ENCODE measurements at regions not wholly inside any gene's neighbourhood (a gene's known extent, or its start where the extent isn't known, plus 50 kb on each side); places are given as distances from the start of the nearest gene placed in this dataset.

DNA sequence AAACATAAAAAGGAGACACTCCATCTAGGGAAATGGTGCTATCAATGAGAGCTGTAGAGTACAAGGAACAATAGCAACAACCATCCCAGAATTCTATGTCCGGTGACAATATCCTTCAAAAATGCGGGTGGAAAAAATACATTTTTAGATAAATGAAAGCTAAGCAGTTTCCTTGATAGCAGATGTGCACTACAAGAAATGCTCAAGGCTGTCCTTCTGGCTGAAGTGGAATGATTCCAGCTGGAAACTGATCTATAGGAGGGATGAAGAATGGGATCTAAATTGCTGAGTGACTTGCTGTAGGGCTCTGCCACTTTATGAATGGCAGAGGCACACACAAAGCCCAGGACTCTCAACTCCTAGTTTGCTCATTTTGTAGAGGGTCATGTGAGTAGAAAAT lies 763.1 kb downstream of the C6orf118 start:
- DNase-seq = no peak

DNA sequence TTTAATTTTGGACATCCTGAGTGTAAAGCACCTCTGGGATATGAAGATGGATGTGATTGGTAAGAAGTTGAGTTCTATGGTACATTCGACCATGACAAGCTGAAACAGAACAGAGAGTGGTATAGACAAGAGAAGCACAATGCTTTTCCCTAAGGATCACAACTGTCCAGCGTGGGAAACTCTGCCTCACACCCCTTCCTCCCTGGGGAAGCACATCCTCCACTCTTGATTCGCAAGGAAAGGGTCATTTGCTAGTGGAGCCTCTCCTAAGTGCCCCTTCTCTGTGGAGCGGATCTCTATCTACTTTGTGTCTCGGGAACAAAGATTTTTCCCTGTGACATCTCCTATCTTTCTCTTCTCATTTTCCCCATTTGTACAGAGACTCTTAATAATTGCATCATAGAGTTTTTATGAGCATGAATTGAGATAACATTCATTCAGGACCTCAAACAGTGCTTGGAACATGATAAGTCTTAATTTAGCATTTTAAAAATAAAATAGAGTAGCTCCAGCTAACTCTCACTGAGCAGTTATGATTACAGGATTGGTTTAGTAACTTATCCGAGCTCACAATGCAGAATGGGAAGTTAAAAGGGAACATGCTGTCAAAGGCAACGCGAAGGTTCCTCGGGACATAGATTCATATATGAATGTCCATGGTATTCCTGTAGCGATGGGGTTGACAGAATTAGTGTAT lies 775.2 kb downstream of the C6orf118 start:
- DNase-seq = no peak

DNA sequence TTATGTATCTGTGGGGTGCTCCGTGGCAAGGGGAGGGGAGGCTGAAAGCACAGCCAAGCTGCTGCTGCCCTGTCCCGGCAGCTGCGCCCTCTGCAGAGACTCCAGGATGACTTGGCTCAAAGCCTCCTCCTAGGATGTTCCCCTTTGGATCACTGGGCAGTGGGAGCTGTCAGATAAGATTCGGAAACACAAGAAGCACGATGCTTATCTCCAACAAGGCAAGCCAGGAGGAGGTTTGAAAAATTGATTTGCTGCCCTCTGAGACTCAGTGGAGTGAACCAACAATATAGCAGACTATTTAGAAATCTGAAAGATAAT lies 776.4 kb downstream of the C6orf118 start:
- DNase-seq = no peak

DNA sequence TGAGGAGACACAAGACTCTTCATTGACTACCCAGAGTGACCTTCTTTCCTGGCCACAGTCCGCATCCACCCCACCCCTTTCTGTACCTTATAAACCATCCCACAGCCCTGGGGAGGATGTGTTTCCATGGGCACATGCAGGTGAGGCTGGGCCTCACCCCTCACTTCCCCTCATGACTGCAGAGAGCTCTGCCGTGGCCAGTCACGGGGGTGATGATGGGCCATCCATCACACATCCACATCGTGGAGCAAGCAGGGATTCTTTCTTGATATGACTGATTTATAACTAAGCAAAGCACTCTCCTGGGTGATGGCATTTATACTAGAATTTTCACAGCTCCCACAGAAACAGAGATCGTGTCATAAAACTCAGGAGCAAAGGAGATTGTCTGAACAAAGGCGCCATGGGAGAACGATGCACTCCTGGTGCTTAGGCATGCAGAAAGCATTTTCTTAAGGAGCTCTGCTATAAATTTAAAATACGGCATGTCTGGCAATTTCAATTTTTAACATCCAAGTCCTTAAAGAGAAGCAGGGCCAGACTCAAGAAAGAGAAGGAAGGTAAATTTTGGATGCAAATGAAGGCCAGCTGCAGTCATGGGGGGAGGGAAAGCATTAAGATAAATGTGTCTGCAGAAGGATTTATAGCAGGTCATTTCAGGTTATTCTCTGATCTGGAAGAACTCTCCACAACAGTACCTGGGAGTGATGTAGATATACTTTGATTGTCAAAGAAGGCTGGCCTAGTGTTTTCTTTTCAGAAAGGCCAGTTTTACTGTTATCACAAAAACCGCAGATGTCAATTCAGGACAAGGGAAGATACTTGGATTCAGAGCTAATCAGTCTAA lies 777.0 kb downstream of the C6orf118 start:
- no peak for DNase-seq

DNA sequence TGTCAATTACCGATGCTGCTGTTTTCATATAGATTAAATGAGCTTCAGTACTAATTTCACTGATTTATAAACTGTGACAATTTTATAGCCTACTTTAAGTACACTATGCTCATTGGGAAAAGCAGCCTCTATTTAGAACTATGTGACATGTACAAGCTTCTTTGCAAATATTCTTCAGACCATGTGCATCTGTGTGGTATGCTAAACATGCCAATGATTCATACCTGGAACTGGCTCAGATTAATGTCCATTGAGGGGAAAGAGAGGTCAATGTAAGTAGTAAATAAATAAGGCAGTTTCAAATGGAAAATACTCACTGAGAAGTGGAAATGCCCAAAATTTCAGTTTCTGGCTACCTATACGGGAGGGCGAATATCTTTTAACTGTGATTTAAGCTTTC lies 777.7 kb downstream of the C6orf118 start:
- DNase-seq = no peak

DNA sequence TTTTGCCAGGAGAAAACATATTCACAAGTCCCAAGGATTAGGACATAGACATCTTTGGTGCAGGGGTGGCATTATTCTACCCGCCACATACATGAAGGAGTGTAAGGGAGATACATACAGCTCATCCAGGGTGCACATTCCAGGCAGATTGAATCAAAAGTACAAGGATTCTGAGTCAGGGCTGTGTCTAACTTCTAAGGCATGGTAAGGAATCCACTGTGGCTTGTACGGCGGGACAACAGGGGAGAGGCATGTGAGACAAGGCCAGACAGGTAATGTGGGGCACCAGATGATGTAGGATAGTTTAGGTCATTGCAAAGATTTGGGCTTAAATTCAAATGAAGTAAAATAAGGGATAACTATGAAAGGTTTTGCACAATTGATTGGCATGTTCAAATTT lies 780.9 kb downstream of the C6orf118 start:
- no peak for DNase-seq

DNA sequence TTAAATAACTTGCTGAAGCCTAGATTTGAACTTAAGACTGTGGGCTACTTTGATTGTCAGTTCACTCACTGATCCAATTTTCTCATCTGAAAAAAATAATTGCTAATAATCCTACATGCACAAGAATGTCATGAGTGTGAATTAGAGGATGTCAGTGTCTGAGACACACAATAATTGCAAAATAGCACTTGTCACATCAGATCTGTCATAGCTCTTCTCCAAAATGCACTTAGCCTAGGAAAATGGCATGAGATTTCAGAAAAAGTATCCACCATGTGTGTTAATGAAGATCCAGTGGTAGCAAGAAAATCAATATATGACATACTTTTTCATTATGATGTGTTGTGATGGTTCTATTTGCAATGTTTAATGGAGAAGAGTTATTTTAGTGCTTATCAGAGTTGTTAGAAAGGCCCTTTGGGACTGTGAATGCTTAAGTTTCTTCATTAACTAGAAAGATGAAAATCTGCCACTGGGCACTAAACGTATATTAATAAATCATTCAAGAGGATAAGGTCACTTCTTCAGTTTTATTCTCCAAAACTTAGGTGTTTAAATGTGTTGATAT lies 786.2 kb downstream of the C6orf118 start:
- DNase-seq = no peak

DNA sequence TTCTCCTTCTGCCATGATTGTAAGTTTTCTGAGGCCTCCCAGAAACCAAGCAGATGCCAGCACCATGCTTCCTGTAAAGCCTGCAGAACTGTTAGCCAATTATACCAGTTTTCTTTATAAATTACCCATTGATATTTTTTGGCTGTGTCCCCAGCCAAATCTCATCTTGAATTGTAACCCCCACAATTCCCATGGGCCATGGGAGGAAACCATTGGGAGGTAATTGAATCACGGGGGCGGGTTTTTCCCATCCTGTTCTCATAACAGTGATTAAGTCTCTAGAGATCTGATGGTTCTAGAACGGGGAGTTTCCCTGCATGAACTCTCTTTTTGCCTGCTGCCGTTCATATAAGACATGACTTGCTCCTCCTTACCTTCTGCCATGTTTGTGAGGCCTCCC lies 788.5 kb downstream of the C6orf118 start:
- DNase-seq = no peak

DNA sequence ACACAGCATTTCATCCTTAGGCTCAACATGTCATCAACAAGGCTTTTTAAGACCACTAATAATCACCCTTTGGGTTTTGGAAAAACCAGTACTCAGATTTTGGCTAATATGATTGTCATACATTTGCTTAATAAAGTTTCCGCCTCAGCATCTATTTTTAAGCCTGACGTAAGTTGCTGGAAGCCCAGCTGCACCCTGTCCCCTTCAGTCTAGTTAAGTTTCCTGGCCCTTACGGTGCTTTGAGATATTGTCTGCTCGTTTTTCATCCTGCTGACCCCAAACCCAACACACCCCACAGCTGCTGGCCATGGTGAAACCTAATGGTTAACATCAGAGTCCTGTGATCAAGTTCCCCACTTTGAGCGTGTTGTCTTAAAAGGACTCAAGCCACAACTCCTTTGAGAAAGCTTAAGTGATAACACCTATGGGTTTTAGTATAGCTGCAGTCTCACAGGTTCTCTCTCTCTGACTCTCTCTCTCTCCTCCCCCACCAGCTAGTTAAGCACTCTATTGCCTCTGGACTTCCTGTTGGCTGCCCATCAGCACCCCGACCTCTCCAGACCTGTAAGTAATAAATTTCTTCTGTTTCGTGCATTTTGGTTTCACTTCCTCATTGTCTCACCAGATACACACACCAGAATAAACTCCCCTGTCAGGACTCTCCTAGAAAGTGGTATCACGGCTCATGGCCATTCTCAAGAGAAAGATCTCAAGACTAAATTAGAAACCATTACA lies 802.0 kb downstream of the C6orf118 start:
- DNase-seq = no peak

DNA sequence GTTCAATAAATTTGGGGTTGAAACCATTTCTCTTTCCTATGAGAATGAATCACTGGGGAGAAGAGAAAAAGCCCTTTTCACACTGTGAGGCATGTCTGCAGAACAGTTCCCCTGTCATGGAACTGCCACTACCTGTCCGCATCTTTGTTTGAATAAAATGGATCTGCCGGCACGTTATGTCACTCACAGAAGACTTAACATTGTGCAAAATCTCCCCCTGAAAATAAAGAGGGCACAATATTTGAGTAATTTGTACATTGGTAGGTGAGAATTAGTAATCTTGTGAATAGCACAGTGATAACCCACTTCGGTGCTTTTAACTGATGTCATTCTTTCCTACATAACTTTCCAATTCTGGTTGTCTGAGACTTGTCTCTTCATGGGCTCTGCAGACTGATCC lies 804.0 kb downstream of the C6orf118 start:
- no peak for DNase-seq

DNA sequence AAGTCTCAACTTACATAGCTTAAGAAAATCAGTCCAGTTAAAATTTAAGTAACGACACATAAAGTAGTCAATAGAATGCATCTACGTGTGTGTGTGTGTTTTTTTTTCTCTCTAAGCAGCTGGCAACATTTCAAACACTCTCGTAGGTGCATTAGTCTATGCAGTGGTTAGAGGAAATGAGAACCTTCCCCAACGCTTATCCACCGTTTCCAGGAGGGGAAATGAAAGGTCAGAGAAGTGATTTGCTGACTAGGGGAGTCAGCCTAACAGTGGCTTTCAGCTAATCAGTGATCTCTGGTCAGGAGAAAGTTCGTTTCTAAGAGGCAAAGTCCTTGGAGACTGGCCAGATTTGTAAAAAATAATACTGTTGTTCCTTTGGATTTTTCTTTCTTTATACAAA lies 806.6 kb downstream of the C6orf118 start:
- no peak for DNase-seq

DNA sequence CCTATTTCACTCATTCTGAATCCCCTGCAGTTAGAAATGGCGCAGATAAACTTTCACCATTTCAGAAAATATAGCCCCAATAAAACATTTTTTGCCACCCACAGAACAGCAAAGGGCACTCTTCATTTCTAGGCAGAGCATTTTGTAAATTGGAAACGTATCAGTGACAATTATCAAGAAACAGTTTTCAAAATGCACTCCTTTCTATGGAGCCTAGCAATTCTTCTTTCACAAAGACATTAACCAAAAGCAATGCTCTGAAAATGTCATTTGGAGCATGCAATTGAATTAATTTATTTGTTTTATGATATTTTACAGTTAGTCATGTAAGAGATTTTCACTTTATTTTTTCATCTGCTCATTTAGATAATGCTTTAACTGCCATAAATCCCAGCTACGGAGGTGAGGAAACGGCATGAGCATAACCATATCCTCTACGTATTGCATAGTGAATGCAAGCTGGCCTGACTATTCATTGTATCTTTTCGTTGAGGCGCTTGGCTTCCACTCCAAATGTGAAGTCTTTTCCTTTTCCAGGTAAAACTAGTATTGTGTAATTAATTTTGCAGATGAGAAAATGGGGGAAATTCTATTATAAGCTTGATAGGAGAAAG lies 813.4 kb downstream of the C6orf118 start:
- no peak for DNase-seq

DNA sequence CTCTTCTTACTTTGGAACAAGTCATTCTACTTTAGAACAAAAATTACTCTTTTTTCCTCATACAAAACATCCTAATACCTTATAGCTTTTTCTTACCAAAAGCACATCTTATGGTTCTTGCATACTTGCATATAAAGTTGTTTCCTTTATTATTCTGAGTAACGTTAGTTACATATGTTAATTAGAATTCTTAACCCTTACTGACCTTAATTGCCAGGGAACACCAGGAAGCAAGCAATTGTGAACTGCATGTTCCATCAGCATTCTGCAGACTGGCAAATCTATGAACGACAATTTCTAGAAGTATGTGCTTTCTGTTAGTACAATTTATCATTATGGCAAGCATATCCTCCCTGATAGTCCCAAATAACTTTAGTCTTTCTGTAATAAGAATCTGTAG lies 831.0 kb downstream of the C6orf118 start:
- no peak for DNase-seq

DNA sequence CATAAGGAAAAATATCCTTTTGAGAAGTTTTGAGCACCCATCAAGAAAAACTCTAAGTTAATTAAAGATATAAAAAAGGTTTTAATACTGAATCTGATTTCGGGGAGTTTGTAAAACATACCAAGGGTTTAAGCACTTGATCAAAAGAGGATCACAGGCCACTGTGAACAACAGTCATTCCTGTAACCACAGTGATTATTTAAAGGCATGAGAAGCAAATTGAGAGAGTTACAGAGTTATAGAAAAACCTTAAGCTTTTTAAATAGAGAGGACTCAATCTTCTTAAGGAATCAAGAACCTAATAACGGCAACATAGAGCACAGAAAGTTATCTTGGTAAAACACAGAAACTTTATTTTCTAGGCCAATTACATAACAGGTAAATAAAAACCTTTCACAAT lies 831.6 kb downstream of the C6orf118 start:
- no peak for DNase-seq

DNA sequence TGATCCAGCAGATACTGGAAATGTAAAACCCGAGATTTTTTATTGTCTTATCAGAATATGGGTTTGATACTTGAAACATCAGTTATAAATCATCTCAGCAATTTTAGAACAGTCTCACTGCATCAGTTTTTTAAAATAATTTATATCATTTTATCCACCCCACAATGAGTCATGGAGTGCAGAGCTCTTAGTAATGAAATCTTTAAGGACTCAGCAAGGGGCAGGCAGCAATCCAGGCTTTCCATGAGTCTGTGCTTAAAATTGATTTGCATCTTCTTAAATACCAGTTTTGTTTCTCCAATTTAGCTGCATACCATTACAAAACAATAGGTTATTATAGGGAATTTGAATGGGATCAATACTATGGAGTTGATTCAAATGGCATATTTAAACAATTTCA lies 832.3 kb downstream of the C6orf118 start:
- DNase-seq = no peak

DNA sequence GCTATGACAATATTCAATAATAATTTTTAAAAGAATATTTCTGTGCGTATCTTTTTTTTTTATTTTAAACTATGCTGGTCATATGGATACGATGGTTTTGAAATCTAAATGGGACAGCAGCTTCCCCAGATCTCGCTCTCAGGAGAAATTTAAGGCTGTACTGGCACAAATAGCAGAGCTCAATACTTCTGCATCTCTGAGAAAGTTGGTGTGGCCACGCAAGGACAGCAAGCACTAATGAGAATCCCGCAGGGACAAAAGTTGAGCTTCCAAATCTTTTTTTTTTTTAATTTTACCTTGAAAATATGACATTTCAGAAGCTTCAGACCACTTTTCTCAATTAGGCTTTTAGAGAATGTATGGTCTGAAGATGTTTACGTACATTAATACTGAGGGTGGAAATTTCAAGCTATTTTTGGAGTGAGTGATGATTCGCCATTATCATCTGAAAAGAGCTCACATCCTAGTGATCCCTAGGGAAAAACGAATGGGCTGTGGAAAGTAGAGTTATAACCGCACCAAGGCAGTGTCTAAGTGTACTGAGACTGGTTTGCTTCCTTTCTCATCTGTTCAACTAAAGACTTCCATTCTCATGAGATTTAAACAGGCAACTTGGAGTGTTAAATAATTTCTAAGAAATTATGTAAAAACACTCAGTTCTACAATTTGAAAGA lies 840.0 kb downstream of the C6orf118 start:
- no peak for DNase-seq

DNA sequence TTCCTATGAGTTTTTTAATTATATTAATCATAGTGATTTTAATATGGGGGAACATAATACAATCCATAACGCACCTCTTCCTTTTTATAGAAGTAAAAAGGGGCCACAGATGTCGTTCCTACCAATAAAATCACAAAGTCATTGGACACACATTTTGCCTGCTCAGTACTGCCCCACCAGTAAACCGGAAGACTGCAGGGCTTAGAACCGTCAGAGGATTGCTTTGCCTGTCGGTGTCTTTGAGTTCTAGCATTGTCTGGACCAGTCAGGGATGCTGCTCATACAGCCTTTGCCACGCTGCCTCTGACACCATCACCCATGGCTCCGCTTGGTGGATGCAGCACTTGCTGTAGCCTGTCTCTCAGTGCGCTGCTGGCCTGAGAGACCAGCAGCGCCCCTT lies 853.6 kb downstream of the C6orf118 start:
- DNase-seq = no peak

DNA sequence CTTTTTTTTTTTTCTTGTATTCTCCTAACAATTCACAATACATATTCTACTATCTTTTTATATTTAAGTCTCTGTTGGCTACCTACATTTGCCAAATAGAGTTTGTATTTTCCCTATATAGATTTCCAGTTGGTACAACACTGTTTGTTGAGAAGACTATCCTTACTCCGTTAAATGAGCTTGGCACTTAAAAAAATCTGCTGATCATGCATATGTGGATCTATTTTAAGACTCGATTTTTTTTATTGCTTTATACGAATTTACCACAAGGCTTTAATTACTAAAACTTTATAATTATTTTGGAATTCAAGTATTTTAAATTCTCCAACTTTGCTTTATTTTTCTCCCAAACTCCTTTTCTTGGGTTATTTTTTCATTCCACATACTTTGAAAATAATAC lies 855.6 kb downstream of the C6orf118 start:
- DNase-seq = no peak

DNA sequence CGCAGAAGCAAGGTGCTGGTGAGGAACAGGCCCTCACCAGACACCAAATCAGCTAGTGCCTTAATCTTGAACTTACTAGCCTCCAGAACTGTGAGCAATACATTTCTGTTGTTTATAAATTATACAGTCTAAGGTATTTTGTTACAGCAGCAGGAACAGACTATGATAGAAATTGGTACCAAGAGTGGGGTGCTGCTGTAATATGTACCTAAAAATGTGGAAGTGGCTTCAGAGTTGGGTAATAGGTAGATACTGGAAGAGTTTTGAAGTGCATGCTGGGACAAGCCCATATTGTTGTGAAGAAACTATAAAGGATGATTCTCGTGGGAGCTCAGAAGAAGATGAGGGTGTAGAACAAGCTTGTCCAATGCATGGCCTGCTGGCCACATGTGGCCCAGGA lies 866.8 kb downstream of the C6orf118 start:
- DNase-seq = no peak

DNA sequence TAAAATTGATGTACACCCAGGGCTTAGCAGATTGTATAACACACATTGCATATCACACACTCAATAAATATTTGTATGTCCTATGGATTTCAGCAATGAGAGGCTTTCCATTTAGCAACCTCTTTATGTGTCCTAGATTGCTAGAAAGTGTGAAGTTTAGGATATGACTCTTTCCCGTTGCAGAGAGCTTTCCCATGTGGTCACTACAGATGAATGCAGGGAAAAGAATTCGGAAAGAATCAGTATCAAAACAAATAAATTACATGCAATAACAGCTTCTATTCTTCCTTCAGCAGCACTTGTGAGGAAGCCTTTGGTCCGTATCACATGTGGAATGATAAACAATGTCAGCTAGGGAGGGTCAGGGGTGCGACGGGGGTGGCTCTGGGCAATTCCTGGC lies 870.1 kb downstream of the C6orf118 start:
- DNase-seq = no peak

DNA sequence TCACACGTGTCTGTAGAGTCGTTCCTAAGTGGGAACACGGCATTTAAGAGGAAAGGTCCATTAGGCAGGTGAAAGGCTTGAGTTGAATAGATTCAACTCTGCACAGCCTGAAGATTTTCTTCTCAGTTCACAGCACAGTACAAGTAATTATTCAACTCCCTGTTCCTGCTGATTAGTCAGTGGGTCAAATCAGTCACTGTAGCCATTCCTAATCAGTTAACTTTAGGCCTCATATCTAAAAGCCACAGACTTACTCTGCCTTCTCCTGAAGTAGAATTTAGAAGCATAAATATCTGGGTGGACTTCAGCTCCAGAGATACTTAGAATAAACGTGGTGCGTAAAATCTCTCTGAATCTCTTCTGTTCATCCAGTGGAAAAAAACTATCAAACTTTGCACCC lies 872.4 kb downstream of the C6orf118 start:
- DNase-seq = no peak

DNA sequence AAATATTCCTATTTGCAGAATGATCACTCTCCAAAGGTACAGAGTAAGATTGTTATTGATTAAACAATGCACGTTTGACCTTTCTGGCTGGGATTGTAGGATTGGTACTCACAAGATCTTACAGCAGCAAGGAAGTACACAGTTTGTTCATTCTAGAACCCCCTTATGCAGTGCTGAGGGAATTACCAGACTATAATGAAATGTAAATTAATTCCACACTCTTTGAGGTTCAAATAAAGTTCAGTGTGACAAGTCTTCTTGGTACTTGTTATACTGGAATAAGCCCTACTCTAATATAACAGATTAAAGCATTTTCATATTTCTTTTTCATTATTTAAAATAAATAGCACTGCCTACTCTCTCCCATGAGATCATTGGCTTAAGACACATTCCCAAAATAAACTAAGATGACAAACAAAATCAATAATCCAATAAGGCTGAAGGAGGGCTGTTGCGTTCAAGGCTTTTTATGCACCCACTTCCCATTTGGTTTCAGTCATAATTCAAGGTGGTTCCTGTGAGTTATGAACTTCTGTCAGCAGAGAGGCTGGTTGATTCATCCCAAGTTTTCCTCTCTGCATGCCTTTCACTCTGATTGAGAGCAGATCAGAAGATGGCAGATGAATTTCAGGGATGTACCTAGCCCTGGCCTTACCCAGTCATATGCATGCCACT lies 881.5 kb downstream of the C6orf118 start:
- DNase-seq = no peak
